Ishikawa (cell line): ENCODE measurements at regions not wholly inside any gene's neighbourhood (a gene's known extent, or its start where the extent isn't known, plus 50 kb on each side); places are given as distances from the start of the nearest gene placed in this dataset.

Source experiments
- CEBPB ChIP-seq: IDR thresholded peaks from 2 replicates; pipeline ENCODE4 v1.6.1; 2012
- CREB1 ChIP-seq: IDR thresholded peaks from 2 replicates; pipeline ENCODE4 v1.6.1; 2012; ENCODE audit warnings: low read depth
- EGR1 ChIP-seq: IDR thresholded peaks from 2 replicates; pipeline ENCODE4 v1.6.1; 2012
- EP300 ChIP-seq: IDR thresholded peaks from 2 replicates; pipeline ENCODE4 v1.6.1; 2012; ENCODE audit warnings: borderline replicate concordance
- FOXM1 ChIP-seq: IDR thresholded peaks from 2 replicates; pipeline ENCODE4 v1.6.1; 2012; ENCODE audit warnings: low read depth, borderline replicate concordance
- MAX ChIP-seq: IDR thresholded peaks from 2 replicates; pipeline ENCODE4 v1.6.1; 2012
- NFIC ChIP-seq: IDR thresholded peaks from 2 replicates; pipeline ENCODE4 v1.6.1; 2012
- RAD21 ChIP-seq: IDR thresholded peaks from 2 replicates; pipeline ENCODE4 v1.6.1; 2012; ENCODE audit warnings: low read depth
- REST ChIP-seq: IDR thresholded peaks from 2 replicates; pipeline ENCODE4 v1.6.1; 2012; ENCODE audit warnings: low read depth, mild to moderate bottlenecking
- TAF1 ChIP-seq: IDR thresholded peaks from 2 replicates; pipeline ENCODE4 v1.6.1; 2012; ENCODE audit warnings: low read depth, mild to moderate bottlenecking
- TCF12 ChIP-seq: IDR thresholded peaks from 2 replicates; pipeline ENCODE4 v1.6.1; 2012; ENCODE audit warnings: low read depth
- ZBTB7A ChIP-seq: IDR thresholded peaks from 2 replicates; pipeline ENCODE4 v1.6.1; 2012; ENCODE audit warnings: low read depth
- TF ChIP-seq, protein P1 (sequence below): IDR thresholded peaks from 2 replicates; pipeline ENCODE4 v1.6.1; 2012

GRCh38 chr11:76296731-76297542, 84.0 kb downstream of the THAP12 start:
- TF ChIP-seq EP300 (no peak), NFIC (no peak), MAX (no peak), TAF1 (no peak), CREB1 (no peak), FOXM1 (no peak), REST (no peak), CEBPB (no peak), EGR1 (no peak), ZBTB7A (no peak), RAD21 (no peak), TCF12 (no peak)
- TF ChIP-seq, protein P1, sequence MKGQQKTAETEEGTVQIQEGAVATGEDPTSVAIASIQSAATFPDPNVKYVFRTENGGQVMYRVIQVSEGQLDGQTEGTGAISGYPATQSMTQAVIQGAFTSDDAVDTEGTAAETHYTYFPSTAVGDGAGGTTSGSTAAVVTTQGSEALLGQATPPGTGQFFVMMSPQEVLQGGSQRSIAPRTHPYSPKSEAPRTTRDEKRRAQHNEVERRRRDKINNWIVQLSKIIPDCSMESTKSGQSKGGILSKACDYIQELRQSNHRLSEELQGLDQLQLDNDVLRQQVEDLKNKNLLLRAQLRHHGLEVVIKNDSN: no peak
